Fibroblast of lung (primary cell): ENCODE measurements at regions not wholly inside any gene's neighbourhood (a gene's known extent, or its start where the extent isn't known, plus 50 kb on each side); places are given as distances from the start of the nearest gene placed in this dataset.

Experiments used
- DNase-seq, 2 donors: peaks; one replicate each; pipeline versions ENCODE4 v3.0.0 to v3.0.0-alpha.2; 2010; ENCODE audit warnings: low read depth in 2 of 2
- H2AFZ ChIP-seq: 2 replicates; pipeline ENCODE4 v1.5.1; 2012; ENCODE audit warnings: low read length, control low read depth, inconsistent platforms
- H3K27ac ChIP-seq: 2 replicates; pipeline ENCODE4 v1.5.1; 2011; ENCODE audit warnings: low read length, control low read depth; ENCODE audit not compliant: insufficient read depth
- H3K27me3 ChIP-seq: 2 replicates; pipeline ENCODE4 v1.5.1; 2011; ENCODE audit warnings: mild to moderate bottlenecking, low read length; ENCODE audit not compliant: control insufficient read depth, insufficient read depth
- H3K36me3 ChIP-seq: 2 replicates; pipeline ENCODE4 v1.5.1; 2011; ENCODE audit warnings: low read length; ENCODE audit not compliant: control insufficient read depth, insufficient read depth
- H3K4me1 ChIP-seq: 2 replicates; pipeline ENCODE4 v1.5.1; 2011; ENCODE audit warnings: low read length; ENCODE audit not compliant: control insufficient read depth, insufficient read depth; ENCODE audit errors: extremely low read depth
- H3K4me2 ChIP-seq: 2 replicates; pipeline ENCODE4 v1.5.1; 2011; ENCODE audit warnings: low read length, control low read depth; ENCODE audit not compliant: insufficient read depth; ENCODE audit errors: extremely low read depth
- H3K4me3 ChIP-seq, 4 experiments: fragments of 200-600 bp in 1 of 4; sonication (generic) in 1 of 4; replicated peaks in 1 of 4; 2 replicates each; pipeline ENCODE4 v1.5.1; 2011 to 2016; ENCODE audit warnings: low read length in 4 of 4, low read depth in 3 of 4, mild to moderate bottlenecking in 3 of 4, control low read depth in 2 of 4, inconsistent platforms in 1 of 4, mixed read lengths in 1 of 4; ENCODE audit not compliant: insufficient read depth in 1 of 4; ENCODE audit errors: control extremely low read depth in 1 of 4
- H3K79me2 ChIP-seq: 2 replicates; pipeline ENCODE4 v1.5.1; 2012; ENCODE audit warnings: mild to moderate bottlenecking, low read length, inconsistent platforms; ENCODE audit not compliant: control insufficient read depth, insufficient read depth
- H3K9ac ChIP-seq: 2 replicates; pipeline ENCODE4 v1.5.1; 2011; ENCODE audit warnings: mild to moderate bottlenecking, low read length, control low read depth; ENCODE audit not compliant: insufficient read depth
- H3K9me3 ChIP-seq: 2 replicates; pipeline ENCODE4 v1.5.1; 2012; ENCODE audit warnings: low read depth, low read length; ENCODE audit not compliant: control insufficient read depth, insufficient read depth
- H4K20me1 ChIP-seq: 2 replicates; pipeline ENCODE4 v1.5.1; 2011; ENCODE audit warnings: low read length; ENCODE audit not compliant: control insufficient read depth, insufficient read depth; ENCODE audit errors: extremely low read depth
- EZH2 ChIP-seq: IDR thresholded peaks from 2 replicates; pipeline ENCODE4 v1.5.1; 2012; ENCODE audit warnings: low read length, control low read depth, mild to moderate bottlenecking; ENCODE audit errors: missing control alignments
- TF ChIP-seq, protein P1 (sequence below), 2 donors: IDR thresholded peaks in 1 of 2; conservative IDR thresholded peaks in 1 of 2; 1 replicate in 1 of 2; 2 replicates in 1 of 2; pipeline ENCODE4 v1.5.1; 2011 to 2012; ENCODE audit warnings: low read length in 2 of 2, control low read depth in 1 of 2, inconsistent platforms in 1 of 2, low read depth in 1 of 2, mild to moderate bottlenecking in 1 of 2

- Histone ChIP-seq H3K27ac (no peak overlapping the region), H3K4me3 (no peak overlapping the region), H3K4me1 (no peaks in the 10 kb centered on the region), H3K9ac (no peak overlapping the region), H4K20me1 (no peaks in the 10 kb centered on the region), H2AFZ (no peak overlapping the region), H3K27me3 (no peaks in the 10 kb centered on the region), H3K36me3 (no peaks in the 10 kb centered on the region), H3K9me3 (no peaks in the 10 kb centered on the region), H3K4me2 (no peak overlapping the region), H3K79me2 (no peaks in the 10 kb centered on the region)
- no peak for TF ChIP-seq EZH2
- TF ChIP-seq, protein P1, sequence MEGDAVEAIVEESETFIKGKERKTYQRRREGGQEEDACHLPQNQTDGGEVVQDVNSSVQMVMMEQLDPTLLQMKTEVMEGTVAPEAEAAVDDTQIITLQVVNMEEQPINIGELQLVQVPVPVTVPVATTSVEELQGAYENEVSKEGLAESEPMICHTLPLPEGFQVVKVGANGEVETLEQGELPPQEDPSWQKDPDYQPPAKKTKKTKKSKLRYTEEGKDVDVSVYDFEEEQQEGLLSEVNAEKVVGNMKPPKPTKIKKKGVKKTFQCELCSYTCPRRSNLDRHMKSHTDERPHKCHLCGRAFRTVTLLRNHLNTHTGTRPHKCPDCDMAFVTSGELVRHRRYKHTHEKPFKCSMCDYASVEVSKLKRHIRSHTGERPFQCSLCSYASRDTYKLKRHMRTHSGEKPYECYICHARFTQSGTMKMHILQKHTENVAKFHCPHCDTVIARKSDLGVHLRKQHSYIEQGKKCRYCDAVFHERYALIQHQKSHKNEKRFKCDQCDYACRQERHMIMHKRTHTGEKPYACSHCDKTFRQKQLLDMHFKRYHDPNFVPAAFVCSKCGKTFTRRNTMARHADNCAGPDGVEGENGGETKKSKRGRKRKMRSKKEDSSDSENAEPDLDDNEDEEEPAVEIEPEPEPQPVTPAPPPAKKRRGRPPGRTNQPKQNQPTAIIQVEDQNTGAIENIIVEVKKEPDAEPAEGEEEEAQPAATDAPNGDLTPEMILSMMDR (conservative IDR thresholded peaks at IDR 0.05 in 1 of 2, IDR thresholded peaks at IDR 0.05 in 1 of 2; ENCODE audit: low read depth in 1 of 2, low read length in 2 of 2): no peak
- no peak for DNase-seq
Observed at GRCh38 chr4:18531731-18532130, 510.2 kb upstream of the LCORL start.

DNA sequence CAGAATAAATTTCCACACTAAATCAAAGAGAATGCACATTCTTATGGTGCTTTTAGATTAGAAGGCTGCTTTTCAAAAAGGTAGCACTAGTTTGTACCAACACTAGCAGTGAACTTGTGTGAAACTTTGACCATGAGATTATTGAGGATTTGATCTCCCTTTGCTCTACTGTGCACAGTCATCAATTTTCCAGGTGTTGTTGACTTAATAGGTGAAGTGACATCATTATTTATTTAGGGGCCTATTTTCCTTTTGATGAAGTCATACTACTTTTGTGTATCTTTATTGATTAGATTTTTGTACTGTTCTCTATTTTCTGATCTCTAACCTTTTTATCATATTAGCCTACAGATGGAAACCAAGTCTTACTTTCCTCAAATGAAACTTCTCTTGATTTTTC, 507.9 kb upstream of the LCORL start:
- no peaks in the 10 kb centered on the region for H4K20me1 ChIP-seq

DNA sequence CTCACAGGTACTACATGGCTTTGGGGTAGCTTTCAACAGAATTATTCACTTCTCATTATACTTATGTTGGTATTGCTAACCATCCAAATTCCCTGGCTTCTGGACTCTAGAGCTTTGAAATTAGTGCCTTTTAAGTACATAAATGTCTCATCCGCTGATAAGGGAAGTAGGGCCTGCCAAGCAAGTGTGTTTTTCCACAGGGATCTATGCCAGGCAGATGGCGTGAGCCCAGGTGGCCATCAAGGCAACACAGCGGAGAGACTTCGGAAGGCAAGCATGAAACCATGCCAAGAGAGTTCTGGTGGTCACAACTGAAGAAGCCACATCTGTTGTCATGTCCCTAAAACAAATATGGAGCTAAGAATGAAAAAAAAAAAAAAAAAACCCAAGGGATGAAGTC, 503.1 kb upstream of the LCORL start:
- H3K79me2 ChIP-seq: no peaks in the 10 kb centered on the region

More for the DNA sequence above, 507.9 kb upstream of the LCORL start:
- Histone ChIP-seq H2AFZ (no peak overlapping the region), H3K4me3 (no peak overlapping the region), H3K27me3 (no peaks in the 10 kb centered on the region), H3K36me3 (no peaks in the 10 kb centered on the region), H3K9me3 (no peaks in the 10 kb centered on the region), H3K79me2 (no peaks in the 10 kb centered on the region), H3K27ac (no peak overlapping the region), H3K9ac (no peak overlapping the region), H3K4me2 (no peak overlapping the region), H3K4me1 (no peaks in the 10 kb centered on the region)
- DNase-seq: no peak
- TF ChIP-seq, protein P1 (conservative IDR thresholded peaks at IDR 0.05 in 1 of 2, IDR thresholded peaks at IDR 0.05 in 1 of 2; ENCODE audit: low read depth in 1 of 2, low read length in 2 of 2): no peak
- no peak for TF ChIP-seq EZH2

More for the DNA sequence above, 503.1 kb upstream of the LCORL start:
- Histone ChIP-seq H2AFZ (no peak overlapping the region), H3K27ac (no peak overlapping the region), H3K4me2 (no peak overlapping the region), H3K4me3 (no peak overlapping the region), H3K9ac (no peak overlapping the region), H3K4me1 (no peaks in the 10 kb centered on the region), H3K9me3 (no peaks in the 10 kb centered on the region), H4K20me1 (no peaks in the 10 kb centered on the region), H3K36me3 (no peaks in the 10 kb centered on the region), H3K27me3 (no peaks in the 10 kb centered on the region)
- no peak for DNase-seq
- TF ChIP-seq EZH2: no peak
- TF ChIP-seq, protein P1 (conservative IDR thresholded peaks at IDR 0.05 in 1 of 2, IDR thresholded peaks at IDR 0.05 in 1 of 2; ENCODE audit: low read depth in 1 of 2, low read length in 2 of 2): no peak
